ENCODE measurements at regions not wholly inside any gene's neighbourhood (a gene's known extent, or its start where the extent isn't known, plus 50 kb on each side); places are given as distances from the start of the nearest gene placed in this dataset.

DNA sequence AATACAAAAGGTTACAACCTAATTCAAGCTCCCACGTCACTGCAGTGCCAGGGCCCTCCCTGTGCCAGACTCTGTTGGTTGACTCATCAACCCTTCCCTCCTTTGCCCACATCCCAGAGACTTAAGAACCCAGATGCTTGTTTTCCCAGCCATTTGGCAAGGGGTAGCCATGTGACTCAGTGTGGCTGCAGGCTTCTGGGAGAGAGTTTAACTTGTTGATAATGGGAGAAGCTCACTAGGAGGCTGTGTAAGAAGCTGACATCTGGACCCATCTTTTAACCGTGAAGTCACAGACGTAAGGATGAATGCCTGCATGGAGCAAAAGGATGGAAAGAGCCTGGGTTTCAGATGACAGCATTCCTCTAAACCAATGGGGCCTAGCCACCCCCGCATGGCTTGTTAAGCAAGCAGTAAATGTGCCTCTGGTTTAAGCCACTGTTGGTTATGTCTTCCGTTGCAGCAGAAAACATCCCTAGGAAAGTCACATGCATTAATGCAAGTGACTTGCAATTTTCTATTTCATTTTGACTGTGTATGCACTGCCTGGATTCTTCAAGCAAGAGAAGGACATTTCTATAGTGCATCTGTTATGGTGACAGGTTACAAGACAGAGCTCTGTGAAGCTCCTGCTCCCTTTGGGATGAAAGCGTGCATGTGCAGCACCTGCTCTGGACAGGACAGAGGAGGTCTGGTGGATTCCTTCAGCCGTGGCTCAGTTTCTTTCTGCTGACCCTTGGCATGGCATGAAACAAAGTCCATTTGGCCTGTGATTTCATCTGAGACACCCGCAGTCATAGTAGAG is 57.5 kb upstream of the CREB5 start:
- peaks cover 11% of the 10 kb centered on the region for H3K27me3 Mint-ChIP-seq

DNA sequence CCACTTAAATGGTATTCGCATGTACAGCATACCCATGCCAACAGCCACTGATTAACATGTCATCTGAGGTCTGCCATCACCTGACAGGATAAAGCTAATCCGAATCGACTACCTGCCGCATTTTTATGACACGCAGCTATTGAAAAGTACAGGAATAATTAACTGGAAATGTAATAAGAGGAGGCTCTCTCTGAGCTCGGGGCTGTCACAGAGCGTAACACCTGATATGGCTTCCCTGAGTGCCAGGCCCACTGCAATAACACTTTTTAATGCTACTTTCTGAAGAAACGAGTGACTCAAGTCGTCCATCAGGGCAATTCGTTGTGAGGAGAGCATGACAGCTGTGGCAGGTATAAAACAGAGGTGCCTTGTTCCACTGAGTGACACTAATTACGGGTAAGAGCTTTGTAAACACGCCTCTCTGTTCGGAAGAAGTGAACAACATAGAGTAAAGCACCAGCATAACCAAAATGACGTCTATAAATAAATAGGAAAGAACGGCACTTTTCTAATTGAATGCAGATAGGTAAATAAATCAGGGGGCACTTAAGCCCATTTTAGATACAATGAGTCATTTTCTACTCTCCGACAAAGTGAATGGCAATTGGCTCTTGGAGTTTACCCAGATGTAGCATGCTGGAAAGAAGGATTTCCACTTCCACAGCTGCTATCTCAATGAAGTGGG is 56.5 kb upstream of the CREB5 start:
- H3K4me3 Mint-ChIP-seq = no peak overlapping the region
- H3K4me1 Mint-ChIP-seq (ENCODE audit: low read depth) = peaks cover 6% of the 10 kb centered on the region
- no peaks in the 10 kb centered on the region for H3K36me3 Mint-ChIP-seq (ENCODE audit: low read depth)
- H3K9me3 Mint-ChIP-seq = no peaks in the 10 kb centered on the region
- no peak for DNase-seq
- peaks cover 4% of the 10 kb centered on the region for H3K27me3 Mint-ChIP-seq
- no peak overlapping the region for H3K27ac Mint-ChIP-seq

More for the DNA sequence above, 57.5 kb upstream of the CREB5 start:
- Mint-ChIP-seq H3K4me1 (ENCODE audit: low read depth) (peaks cover 6% of the 10 kb centered on the region), H3K36me3 (ENCODE audit: low read depth) (no peaks in the 10 kb centered on the region), H3K9me3 (no peaks in the 10 kb centered on the region), H3K4me3 (no peak overlapping the region), H3K27ac (no peak overlapping the region)
- no peak for DNase-seq

DNA sequence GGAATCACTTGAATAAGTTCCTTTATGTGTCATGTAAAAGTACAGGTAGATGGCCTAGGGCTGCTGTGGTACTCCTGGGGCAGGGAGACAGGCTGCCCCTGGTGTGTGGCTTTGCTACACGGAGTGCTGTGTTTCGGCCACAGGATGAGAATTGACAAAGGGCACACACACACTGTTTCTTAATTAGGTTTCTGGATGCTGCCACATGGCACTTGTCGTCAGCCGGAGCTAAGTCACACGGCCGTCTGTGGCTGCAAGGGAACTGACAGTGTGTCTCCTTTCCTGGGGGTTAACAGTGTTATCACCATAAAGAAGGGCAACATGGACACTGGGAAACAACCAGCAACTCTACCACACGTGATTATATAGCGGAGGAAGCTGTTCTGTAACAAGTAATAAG is 55.7 kb upstream of the CREB5 start:
- Mint-ChIP-seq H3K27me3 (peaks cover 2% of the 10 kb centered on the region), H3K9me3 (no peaks in the 10 kb centered on the region), H3K27ac (no peak overlapping the region), H3K4me3 (no peak overlapping the region), H3K4me1 (ENCODE audit: low read depth) (peaks cover 6% of the 10 kb centered on the region), H3K36me3 (ENCODE audit: low read depth) (no peaks in the 10 kb centered on the region)
- no peak for DNase-seq

DNA sequence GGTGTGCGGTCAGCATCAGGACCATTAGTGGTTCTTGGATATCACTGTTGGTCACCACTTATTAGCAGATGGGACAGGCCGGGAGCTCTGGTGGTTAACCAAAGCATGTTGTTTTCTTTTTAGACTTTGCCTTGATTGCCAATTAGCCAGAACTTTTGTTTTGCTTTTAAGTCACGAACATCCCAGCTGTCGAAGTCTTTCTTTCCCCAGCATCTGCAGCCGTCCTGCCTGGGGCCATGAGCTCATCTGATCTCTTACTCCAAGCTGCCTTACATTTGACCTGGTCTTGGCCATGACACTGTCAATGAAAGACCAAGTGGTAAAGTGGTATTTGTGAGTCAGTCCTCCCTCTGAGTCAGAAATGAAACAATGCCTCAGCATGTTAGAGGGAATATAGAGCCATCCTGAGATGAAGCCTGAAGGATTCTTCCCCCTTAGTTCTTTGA is 53.9 kb upstream of the CREB5 start:
- peaks cover 2% of the 10 kb centered on the region for H3K27me3 Mint-ChIP-seq
- no peak overlapping the region for H3K27ac Mint-ChIP-seq
- no peak for DNase-seq
- H3K9me3 Mint-ChIP-seq = no peaks in the 10 kb centered on the region
- peaks cover 8% of the 10 kb centered on the region for H3K4me1 Mint-ChIP-seq (ENCODE audit: low read depth)
- no peak overlapping the region for H3K4me3 Mint-ChIP-seq
- no peaks in the 10 kb centered on the region for H3K36me3 Mint-ChIP-seq (ENCODE audit: low read depth)

DNA sequence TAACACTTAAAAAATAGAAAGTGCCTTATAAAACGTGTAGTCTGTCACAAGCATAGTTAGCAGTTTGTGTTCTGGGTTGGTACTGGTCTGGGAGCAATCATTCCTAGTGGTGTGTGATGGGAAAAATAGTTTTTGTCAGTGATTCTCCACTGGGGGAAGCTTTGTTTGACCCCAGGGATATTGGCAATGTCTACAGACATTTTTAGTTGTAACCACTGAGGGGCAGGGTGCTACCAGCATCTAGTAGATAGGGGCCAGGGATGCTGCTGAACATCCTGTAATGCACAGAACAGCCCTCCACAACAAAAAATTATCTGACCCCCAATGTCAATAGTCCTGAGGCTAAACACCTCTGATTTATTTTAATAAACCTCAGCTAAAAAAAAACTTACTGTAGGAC is 51.6 kb upstream of the CREB5 start:
- peaks cover 16% of the 10 kb centered on the region for H3K9me3 Mint-ChIP-seq
- H3K4me1 Mint-ChIP-seq (ENCODE audit: low read depth) = peaks cover 8% of the 10 kb centered on the region
- no peak overlapping the region for H3K27ac Mint-ChIP-seq
- H3K36me3 Mint-ChIP-seq (ENCODE audit: low read depth) = no peaks in the 10 kb centered on the region
- DNase-seq = no peak
- peaks cover 9% of the 10 kb centered on the region for H3K27me3 Mint-ChIP-seq
- H3K4me3 Mint-ChIP-seq = no peak overlapping the region

DNA sequence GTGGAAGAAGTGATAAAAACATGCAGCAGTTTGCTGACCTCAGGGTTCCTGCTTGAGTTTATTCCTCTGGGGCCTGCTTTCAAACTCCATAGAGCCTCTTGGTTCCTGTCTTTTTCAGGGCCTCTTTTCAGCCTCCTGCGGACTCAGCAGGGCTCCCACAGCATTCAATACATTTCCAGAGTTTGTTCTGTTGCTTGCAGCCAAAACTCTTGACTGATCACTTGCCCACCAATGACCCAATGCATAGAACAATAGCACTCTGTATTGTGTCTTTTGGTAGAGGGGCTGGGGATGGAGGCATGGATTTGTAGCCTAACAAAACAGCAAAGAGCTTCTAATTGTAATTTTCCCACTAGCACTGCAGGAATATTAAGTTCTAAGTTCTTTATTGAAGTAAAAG is 50.8 kb upstream of the CREB5 start:
- H3K4me1 Mint-ChIP-seq (ENCODE audit: low read depth) = peaks cover 8% of the 10 kb centered on the region
- H3K36me3 Mint-ChIP-seq (ENCODE audit: low read depth) = no peaks in the 10 kb centered on the region
- peaks cover 16% of the 10 kb centered on the region for H3K9me3 Mint-ChIP-seq
- DNase-seq = no peak
- H3K27ac Mint-ChIP-seq = no peak overlapping the region
- peaks cover 9% of the 10 kb centered on the region for H3K27me3 Mint-ChIP-seq
- no peak overlapping the region for H3K4me3 Mint-ChIP-seq

DNA sequence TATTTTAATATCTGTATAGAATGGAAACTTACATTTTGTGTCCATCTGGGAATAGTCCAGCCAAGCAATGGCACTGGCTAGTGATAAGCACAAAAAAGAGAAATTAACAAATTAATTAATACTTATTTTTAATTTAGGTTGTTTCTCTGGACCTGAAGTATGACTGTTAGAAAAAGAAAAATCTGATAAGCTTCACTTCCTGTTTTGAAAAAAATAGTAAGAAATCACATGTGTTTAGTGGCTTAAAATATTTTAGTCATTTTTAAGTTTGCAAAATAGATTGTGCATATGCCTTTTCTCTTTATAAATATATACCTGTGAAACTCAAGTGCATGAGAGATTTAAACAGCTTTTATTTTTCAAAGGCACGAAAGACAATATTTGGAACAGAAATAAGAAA is 50.1 kb upstream of the CREB5 start:
- peaks cover 16% of the 10 kb centered on the region for H3K9me3 Mint-ChIP-seq
- no peaks in the 10 kb centered on the region for H3K36me3 Mint-ChIP-seq (ENCODE audit: low read depth)
- no peak overlapping the region for H3K4me3 Mint-ChIP-seq
- no peak overlapping the region for H3K27ac Mint-ChIP-seq
- peaks cover 13% of the 10 kb centered on the region for H3K27me3 Mint-ChIP-seq
- H3K4me1 Mint-ChIP-seq (ENCODE audit: low read depth) = peaks cover 8% of the 10 kb centered on the region
- no peak for DNase-seq
